BJ (cell line): ENCODE measurements at regions not wholly inside any gene's neighbourhood (a gene's known extent, or its start where the extent isn't known, plus 50 kb on each side); places are given as distances from the start of the nearest gene placed in this dataset.

ENCODE experiments used
- CTCF ChIA-PET: fragments of 350-600 bp; formaldehyde crosslinking; extraction: SDS; loops from one replicate; lab custom pipeline; 2021; ENCODE audit warnings: antibody characterized with exemption, inconsistent platforms; lab: Yijun Ruan, JAX
- POLR2A ChIA-PET: fragments of 300-600 bp; sonication (Branson Sonifier 250); formaldehyde crosslinking; extraction: SDS; loops from one replicate; lab custom pipeline; 2021; ENCODE audit warnings: antibody characterized with exemption; lab: Charles Lee
- DNase-seq: peaks from one replicate; pipeline ENCODE4 v3.0.0-alpha.2; 2011; ENCODE audit warnings: low read depth
- H3K27me3 ChIP-seq: 2 replicates; pipeline ENCODE4 v1.6.0; 2011; ENCODE audit warnings: low read length; ENCODE audit not compliant: control insufficient read depth, insufficient read depth
- H3K36me3 ChIP-seq: 2 replicates; pipeline ENCODE4 v1.5.1; 2011; ENCODE audit warnings: low read length; ENCODE audit not compliant: control insufficient read depth, insufficient read depth
- H3K4me3 ChIP-seq: 2 replicates; pipeline ENCODE4 v1.5.1; 2011; ENCODE audit warnings: low read depth, mild to moderate bottlenecking, control low read depth, low read length
- TF ChIP-seq, protein P1 (sequence below): IDR thresholded peaks from 2 replicates; pipeline ENCODE4 v1.5.1; 2011; ENCODE audit warnings: low read depth, mild to moderate bottlenecking, control low read depth, inconsistent platforms, low read length, moderate library complexity; ENCODE audit not compliant: insufficient read depth

DNA sequence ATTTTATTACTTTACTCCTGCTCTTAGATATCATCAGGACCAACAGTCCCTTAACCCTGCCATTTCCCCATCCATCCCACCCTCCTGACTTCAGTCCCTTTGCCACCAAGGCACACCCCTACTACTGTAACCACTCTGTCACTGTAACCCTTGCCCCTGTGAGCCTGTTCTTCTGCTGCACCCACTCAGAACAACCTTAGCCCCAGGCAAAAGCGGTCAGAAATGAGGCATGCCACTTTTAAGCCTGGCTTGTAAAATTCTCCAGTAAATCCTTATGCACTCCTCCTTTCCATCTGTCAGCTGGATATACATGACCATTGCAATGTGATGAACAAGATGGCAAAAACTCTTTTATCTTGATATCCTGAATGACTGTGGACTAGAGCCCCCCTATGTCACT is 555.0 kb upstream of the PLXNA2 start:
- no peak for DNase-seq
- CTCF ChIA-PET: no interaction called here
- POLR2A ChIA-PET: no interaction called here

DNA sequence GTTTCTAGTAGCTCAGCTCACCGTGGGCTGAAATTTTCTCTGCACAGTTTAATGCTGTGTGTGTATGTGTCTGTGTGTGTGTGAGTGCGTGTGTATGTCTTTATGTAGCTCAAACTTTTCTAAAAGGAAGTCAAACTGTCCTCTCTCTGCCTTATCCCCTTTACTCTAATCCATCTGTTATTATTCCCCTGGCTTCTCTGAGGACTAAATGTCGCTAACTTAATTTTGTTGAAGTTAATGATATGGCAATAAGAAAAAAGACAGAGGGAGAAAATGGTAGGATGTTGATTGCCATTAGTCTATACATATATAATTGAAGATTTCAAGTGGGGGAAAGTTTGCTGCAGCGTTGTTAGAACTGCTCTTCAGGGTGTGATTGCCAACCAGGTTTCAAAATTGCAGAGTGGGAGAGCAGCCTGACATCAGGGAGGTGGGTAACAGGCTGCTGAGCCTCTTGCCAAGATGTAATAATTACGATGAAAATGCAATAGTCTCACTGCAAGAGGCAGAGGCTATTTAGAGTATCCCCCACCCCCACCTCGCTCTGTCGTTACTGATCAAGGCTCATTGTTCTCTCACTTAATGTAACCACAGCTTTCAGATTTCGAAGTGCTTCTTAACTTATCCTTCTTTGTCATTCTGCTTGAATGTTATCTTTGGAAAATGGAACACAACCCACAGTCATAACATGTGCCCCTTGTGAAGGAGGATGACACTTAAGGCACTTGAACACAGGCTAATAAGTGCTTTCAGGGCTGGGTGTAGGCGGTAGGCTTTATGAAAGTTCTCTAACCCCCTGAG is 559.0 kb upstream of the PLXNA2 start:
- Histone ChIP-seq H3K36me3 (no peaks in the 10 kb centered on the region), H3K27me3 (no peaks in the 10 kb centered on the region), H3K4me3 (no peak overlapping the region)
- TF ChIP-seq, protein P1, sequence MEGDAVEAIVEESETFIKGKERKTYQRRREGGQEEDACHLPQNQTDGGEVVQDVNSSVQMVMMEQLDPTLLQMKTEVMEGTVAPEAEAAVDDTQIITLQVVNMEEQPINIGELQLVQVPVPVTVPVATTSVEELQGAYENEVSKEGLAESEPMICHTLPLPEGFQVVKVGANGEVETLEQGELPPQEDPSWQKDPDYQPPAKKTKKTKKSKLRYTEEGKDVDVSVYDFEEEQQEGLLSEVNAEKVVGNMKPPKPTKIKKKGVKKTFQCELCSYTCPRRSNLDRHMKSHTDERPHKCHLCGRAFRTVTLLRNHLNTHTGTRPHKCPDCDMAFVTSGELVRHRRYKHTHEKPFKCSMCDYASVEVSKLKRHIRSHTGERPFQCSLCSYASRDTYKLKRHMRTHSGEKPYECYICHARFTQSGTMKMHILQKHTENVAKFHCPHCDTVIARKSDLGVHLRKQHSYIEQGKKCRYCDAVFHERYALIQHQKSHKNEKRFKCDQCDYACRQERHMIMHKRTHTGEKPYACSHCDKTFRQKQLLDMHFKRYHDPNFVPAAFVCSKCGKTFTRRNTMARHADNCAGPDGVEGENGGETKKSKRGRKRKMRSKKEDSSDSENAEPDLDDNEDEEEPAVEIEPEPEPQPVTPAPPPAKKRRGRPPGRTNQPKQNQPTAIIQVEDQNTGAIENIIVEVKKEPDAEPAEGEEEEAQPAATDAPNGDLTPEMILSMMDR: no peak
- DNase-seq: no peak
- ChIA-PET CTCF (no interaction called here), POLR2A (no interaction called here)

More for the DNA sequence above, 555.0 kb upstream of the PLXNA2 start:
- no peaks in the 10 kb centered on the region for H3K27me3 ChIP-seq
- H3K36me3 ChIP-seq: no peaks in the 10 kb centered on the region
- no peak overlapping the region for H3K4me3 ChIP-seq
- TF ChIP-seq, protein P1: no peak

DNA sequence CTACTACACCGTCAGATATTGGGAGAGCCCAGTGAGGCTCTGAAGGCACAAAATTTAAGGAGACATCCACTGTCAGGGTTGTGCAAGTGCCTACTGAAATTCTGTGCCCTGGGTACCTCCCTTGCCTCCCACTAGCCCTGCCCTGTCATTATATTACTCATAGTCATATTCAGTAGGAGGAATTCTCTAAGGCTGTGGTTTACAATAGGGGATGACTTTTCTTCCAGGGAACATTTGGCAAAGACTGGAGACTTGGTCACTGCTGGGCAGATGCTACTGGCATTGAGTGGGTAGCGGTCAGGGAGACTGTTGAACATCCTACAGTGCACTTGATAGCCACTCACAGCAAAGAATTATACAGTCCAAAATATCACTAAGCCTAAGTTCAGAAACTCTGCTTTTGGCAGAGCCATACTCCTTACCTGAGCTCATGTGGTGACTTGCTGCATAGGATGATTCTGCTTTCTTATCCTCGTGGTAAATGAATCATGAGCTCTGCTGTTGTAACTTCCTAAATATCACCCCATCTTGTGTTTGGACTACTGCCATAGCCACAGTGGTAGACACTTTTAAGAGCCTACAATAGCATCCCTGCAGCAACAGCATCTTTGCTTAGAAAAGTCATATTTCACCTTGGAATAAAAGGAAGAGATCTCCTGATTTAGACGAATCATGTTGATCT is 563.4 kb upstream of the PLXNA2 start:
- Histone ChIP-seq H3K4me3 (no peak overlapping the region), H3K27me3 (no peaks in the 10 kb centered on the region), H3K36me3 (no peaks in the 10 kb centered on the region)
- ChIA-PET POLR2A (no interaction called here), CTCF (no interaction called here)
- DNase-seq: no peak
- TF ChIP-seq, protein P1: no peak

DNA sequence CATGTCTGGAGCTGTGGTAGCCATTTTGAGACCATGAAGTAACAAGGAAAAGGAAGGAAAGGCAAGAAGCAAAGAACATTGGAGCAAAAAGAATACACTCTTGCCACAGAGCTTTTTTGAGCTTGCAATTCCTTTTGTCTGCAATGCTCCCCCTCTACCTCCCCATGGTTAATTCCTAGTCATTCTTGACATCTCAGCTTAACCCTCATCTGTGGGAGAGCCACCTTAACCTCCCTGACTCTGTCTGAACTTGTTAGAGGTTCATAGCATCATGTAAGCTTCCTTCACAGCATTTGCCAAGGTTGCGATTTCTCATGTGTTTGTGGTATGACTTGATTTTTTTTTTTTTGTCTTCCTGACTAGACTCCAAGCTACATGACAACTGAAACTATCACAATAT is 564.1 kb upstream of the PLXNA2 start:
- no peak for DNase-seq
- TF ChIP-seq, protein P1: no peak
- Histone ChIP-seq H3K36me3 (no peaks in the 10 kb centered on the region), H3K4me3 (no peak overlapping the region), H3K27me3 (no peaks in the 10 kb centered on the region)
- ChIA-PET CTCF (no interaction called here), POLR2A (no interaction called here)

DNA sequence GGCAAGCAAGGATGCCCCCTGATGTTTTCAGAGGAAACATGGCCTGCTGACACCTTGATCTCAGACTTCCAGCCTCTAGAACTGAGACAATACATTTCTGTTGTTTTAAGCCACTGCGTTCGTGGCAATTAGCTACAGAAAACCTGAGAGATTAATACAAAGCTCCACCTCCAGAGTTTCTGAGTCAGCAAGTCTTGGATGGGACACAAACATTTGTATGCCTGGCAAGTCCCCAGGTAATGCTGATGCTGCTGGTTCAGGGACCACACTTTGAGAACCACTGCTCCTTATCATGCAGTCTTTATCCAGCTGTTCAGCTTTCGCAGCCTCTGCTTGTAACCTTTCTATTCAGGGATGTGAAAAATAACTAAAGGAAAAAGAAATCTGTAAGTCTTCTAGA is 565.7 kb upstream of the PLXNA2 start:
- TF ChIP-seq, protein P1: no peak
- DNase-seq: no peak
- H3K4me3 ChIP-seq: no peak overlapping the region

More for the DNA sequence above, 565.7 kb upstream of the PLXNA2 start:
- ChIA-PET POLR2A (no interaction called here), CTCF (no interaction called here)
- H3K27me3 ChIP-seq: no peaks in the 10 kb centered on the region
- H3K36me3 ChIP-seq: no peaks in the 10 kb centered on the region
